ENCODE measurements at regions not wholly inside any gene's neighbourhood (a gene's known extent, or its start where the extent isn't known, plus 50 kb on each side); places are given as distances from the start of the nearest gene placed in this dataset.

- DNase-seq: no peak
Measured at GRCh38 chr6:148068437-148069061, 274.1 kb upstream of the SASH1 start.

DNA sequence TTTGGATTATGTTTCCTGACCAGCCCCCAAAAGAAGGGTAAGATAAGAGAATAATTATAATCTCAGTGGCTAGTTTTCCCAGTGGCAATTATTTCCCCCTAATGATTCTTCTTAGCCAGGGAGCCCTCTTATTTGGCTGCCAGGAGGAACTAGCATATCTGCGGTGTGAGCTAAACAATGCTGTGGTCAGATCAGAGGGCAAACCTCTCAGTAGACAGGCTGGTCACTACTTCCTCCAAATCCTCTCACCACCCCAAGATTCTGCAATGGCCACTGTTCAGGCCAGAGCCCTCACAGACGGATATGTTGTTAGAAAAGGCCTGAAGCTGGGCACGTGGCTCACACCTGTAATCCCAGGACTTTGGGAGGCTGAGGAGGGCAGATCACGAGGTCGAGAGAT lies 273.4 kb upstream of the SASH1 start:
- DNase-seq: no peak

DNA sequence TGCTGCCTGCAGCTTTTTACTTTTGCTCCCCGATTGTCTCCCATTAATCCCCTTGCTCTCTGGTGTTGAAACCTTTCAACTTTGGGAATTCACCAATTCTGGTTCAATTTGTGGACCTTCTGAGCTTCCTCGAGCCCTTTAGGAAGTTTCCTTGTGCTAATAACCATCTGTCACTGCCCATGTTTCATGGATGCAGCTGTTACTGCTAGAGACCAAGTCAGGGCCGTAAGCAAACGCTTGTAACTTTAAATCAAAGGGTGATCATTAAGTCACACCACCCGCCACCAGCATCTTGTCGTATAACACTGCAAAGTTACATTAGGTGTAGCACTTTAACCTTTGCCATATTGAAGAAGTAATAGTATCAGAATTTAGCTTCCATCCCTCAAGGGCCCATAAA lies 268.3 kb upstream of the SASH1 start:
- DNase-seq: no peak

- no peak for DNase-seq
Measured at GRCh38 chr6:148074738-148075137, 267.9 kb upstream of the SASH1 start.

- DNase-seq: no peak
Measured at GRCh38 chr6:148075352-148075751, 267.3 kb upstream of the SASH1 start.

DNA sequence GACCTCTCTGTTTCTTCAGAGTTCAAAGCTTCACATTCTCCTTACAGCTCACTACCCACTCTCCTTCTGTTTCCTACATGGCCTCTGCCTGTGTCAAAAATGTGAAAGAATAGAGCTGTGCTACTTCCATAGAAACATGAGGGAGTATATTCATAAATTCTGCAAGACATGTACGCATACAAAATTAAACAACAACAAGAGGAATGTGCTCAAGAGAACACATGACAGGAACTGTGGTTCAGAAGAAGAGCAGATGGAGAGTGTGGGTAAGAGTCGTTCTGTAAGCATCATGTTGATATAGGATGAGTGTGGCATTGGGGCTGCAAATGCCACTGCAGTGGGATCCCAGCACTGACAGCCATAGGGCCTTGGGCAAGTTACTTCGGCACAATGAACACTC lies 266.6 kb upstream of the SASH1 start:
- DNase-seq: no peak

- no peak for DNase-seq
Measured at GRCh38 chr6:148080315-148080714, 262.3 kb upstream of the SASH1 start.

DNA sequence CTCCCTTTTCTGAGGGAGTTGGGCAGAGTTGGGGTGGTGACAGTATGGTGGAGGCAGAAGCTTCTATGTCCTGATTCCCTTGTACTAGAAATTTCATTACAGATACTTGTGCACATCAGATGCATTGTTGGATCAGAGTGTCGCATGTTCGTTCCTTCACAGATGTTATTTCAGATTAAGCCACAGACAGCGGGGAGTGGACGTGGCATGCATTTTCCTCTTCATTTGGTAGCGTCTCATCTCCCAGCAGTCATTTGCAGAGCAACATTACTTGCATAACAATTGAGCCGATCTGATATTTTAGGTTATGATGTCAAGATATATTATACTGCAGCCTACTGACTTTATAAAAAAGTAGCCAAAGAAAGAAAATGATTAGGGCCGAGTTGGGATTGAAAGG lies 261.6 kb upstream of the SASH1 start:
- DNase-seq: no peak

- no peak for DNase-seq
Measured at GRCh38 chr6:148082044-148082443, 260.6 kb upstream of the SASH1 start.

DNA sequence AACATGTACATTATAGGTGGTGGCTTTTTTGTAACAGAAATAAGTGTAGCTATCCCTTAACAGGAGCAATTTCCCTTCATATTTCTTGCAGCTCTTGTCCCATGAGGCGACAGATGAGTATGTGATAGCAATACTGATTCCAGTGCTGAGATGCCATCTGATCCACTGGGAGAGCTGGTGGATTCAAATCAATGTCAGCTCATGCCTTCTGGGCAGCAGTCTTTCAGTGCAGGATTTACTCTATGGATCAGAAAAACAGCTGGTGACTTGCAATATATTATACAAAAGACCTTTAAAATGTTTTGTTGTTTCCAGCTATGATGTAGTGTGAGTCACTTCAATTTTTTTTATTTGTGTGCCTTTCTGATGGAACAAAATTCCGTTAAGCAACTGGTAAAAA lies 259.9 kb upstream of the SASH1 start:
- no peak for DNase-seq

DNA sequence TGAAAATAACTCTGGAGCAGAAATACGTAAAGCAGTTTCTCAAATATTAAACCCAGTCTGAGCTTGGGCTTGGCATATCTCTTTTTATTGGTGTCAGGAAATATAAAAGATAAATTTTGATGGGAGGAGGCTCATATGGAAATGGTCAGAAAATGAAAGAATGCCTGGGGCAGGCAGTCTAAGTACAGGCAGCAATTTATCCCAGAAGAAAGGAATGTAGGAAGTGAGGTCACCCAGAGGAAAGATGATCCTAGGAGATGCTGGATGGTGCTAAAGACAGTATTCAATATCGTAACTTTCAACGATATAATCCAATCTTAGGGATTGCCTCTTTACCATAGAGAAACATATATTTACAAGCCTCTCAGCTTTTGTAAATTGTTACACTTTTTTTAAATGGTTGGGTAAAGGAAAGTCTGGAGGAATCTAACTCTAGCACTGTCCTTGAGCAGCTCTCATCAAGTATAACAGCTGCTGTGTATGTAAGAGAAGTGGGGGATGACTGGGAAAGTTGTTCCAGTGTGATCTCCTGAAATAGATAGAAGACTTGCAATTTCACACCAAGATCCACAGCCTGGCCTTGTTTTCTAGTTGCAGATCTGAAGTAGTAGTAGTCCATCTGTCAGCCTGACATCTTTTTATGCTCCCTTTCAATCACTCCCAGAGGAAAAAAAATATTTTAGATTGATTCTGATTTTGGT lies 256.9 kb upstream of the SASH1 start:
- no peak for DNase-seq

- DNase-seq: no peak
Measured at GRCh38 chr6:148086386-148086785, 256.3 kb upstream of the SASH1 start.

DNA sequence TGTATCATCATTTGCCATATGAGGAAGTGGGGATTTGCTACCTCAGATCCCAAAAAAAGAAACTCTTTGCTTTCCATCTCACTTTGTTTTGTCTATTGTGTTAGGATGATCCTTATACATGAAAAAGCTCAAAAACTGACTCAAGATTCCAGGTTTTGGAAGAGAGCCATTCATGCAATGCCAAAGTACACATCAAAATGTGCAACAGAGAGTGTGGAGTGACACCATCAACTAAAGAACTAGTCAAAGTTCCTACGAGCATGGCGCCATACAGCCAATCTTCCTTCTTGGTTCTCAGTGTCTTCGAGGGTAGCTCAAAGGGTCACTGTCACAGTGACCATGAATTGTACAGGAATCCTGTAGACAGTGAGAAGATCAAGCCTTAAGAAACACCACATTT lies 255.8 kb upstream of the SASH1 start:
- DNase-seq: no peak

GRCh38 chr6:148087659-148088058 lies 255.0 kb upstream of the SASH1 start:
- no peak for DNase-seq

DNA sequence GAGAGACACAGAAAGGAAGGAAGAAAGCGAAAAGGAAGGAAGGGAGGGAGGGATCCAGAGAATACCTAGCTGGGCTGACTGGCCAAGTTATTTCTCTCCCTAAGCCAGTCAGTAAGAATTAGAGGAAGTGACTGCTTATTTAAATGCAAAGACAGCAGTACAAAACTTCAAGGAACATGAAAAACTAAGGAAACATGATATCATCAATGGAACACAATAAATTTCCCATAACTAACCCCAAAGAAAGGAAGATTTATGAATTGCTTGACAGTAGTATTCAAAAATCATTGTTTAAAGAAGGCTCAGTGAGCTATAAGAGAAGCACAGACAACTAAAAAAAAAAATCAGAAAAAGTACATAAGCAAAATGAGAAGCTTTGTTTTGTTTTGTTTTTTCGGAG lies 252.3 kb upstream of the SASH1 start:
- no peak for DNase-seq

DNA sequence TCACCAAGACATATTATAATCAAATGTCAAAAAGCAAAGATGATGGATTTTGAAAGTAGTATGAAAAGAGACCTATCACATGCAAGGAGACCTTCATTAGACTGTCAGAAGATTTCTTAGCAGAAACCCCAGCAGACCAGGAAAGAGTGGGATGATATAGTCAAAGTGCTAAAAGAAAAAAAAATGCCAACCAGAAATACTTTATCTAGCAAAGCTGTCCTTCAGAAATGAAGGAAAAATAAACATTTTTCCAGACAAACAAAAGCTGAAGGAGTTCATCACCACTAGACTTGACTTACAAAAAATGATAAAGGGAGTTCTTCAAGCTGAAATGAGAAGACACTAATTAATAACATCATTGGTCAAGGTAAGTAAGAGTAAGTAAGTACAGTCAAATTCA lies 251.2 kb upstream of the SASH1 start:
- DNase-seq: no peak

DNA sequence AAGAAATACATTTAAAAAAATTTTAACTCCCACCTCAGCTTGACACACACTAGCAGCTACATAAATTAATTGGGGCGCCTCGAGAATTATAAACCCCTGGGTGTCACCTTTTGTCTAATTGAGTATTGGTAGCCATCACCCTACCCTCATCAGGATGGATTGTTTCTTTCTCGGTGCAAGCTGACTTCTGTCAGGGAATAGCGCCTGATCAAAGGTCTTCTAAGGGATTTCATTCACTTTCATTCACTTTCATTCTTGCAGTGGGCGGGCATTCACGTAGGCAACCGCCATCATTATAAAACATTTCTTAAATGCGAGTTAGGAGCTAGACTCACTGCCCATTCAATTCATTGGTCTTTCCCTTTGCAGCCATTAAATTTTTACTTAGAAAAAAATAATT lies 239.2 kb upstream of the SASH1 start:
- no peak for DNase-seq

GRCh38 chr6:148104131-148104530 lies 238.5 kb upstream of the SASH1 start:
- DNase-seq: no peak

DNA sequence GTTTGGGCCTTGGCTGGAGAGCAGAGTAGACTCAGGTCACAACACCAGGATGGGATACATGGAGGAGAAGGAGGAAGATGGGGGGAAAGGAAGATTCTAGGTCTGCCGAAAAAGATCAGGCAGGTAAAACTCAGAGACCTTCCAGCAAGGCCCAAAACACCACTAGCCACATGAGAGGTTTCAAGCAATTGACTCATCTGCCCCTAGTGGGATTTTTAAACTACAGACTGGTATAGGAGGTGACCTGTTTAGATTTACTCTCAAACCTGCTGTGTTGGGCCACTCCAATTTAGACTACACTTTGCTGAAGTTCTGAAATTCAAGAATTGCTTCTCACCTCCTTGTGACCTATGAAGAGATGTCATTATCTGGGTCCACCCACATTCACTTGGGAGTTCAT lies 236.9 kb upstream of the SASH1 start:
- no peak for DNase-seq

DNA sequence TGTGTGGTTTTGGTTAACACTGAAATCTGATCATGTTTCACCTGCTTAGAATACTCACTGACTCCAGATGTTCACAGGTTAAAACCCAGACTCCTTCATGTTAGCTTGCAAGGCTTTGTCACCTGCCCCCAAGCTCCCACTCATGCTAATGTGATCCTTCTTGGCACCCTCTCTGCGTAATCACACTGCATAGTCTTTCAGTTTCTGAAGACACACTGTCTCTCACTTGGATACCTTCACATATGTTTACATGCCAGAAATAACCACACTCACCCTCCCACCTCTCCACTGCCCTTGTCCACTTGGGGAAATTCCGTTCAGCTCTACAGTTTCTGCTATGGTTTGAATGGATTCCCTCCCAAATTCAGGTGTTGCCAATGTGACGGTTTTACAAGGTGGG lies 234.7 kb upstream of the SASH1 start:
- DNase-seq: peak; percentile 58

DNA sequence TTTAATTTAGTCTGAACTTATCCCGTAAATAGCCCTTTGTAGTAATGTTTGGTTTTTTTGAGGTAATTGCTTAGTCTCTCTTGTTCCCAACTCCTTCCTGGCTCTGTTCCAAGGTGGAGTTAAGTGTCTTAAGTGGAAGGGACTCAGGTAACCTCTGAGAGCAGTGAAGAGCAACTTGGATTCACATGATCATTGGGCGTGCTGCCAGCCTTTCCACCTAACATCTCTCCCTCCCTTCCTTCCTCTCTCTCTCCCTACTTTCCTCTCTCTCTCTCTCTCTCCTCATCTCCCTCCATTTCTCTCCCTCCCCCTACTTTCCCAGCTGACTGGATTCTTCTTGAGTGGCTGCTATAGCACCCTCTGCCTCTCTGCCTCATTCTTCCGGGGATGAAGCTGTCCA lies 232.9 kb upstream of the SASH1 start:
- peak; percentile 95 for DNase-seq

DNA sequence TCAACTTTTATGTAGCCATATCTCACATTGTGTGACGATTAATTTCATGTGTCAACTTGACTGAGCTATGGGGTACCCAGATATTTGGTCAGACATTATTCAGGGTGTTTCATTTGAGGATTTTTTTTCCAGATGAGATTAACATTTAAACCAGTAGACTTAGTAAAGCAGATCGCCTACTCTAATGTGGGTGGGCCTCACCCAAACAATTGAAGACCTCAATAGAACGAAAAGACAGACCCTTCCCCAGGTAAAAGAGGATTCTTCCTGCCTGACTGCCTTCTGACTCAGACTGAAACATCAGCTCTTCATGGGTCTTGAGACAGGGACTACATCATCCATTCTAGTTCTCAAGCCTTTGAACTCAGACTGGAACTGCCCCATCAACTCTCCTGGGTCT lies 231.7 kb upstream of the SASH1 start:
- no peak for DNase-seq

DNA sequence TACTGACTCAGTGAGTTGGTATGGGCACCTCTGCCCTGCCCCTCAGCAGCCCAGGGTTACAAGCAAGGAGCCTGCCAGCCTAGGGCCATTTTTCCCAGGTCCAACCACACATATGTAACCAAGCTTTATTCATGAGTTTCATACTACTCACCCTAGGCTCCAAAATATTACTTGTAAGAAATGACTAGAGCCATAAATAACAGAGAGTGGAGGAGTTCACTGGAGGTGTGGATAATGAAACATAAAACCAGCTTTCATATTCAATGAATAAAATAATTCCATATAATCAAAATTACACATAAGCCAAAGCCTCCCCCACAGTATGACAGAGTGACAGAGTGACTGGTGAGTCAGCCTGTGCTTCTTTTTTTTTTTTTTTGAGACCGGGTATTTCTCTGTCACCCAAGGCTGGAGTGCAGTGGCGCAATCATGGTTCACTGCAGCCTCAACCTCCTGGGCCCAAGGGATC lies 229.8 kb upstream of the SASH1 start:
- DNase-seq: no peak

- DNase-seq: no peak
Measured at GRCh38 chr6:148116001-148116400, 226.6 kb upstream of the SASH1 start.

- DNase-seq: peak; percentile 62
Measured at GRCh38 chr6:148118244-148118643, 224.4 kb upstream of the SASH1 start.

Measured in NCI-H2171 (cell line).